ENCODE measurements at regions not wholly inside any gene's neighbourhood (a gene's known extent, or its start where the extent isn't known, plus 50 kb on each side); places are given as distances from the start of the nearest gene placed in this dataset.

GRCh38 chr2:140091926-140092325, 1311.7 kb upstream of the NXPH2 start:
- TF ChIP-seq SPI1 (IDR thresholded peaks at IDR 0.05; ENCODE audit: borderline replicate concordance, low read depth): no peak
- TF ChIP-seq REST (IDR thresholded peaks at IDR 0.05; ENCODE audit: insufficient replicate concordance, low read depth): no peak
- TF ChIP-seq CTCF (IDR thresholded peaks at IDR 0.05; ENCODE audit: insufficient read depth, low read length): no peak
- no peak for TF ChIP-seq POLR2AphosphoS5 (IDR thresholded peaks at IDR 0.05; ENCODE audit: low read depth)
- no peak for TF ChIP-seq GABPA (IDR thresholded peaks at IDR 0.05; ENCODE audit: low read depth)
- Histone ChIP-seq H3K27ac (replicated peaks) (no peak overlapping the region), H3K27me3 (ENCODE audit: insufficient read depth, poor library complexity, severe bottlenecking) (no peaks in the 10 kb centered on the region), H3K4me3 (replicated peaks; ENCODE audit: insufficient read depth, low read length) (no peak overlapping the region)
- no peak for DNase-seq (ENCODE audit: low read depth in 1 of 2, low spot score in 1 of 2)

- no peaks in the 10 kb centered on the region for H3K27me3 ChIP-seq (ENCODE audit: insufficient read depth, poor library complexity, severe bottlenecking)
- H3K4me3 ChIP-seq (replicated peaks; ENCODE audit: insufficient read depth, low read length): no peak overlapping the region
- no peak for TF ChIP-seq CTCF (IDR thresholded peaks at IDR 0.05; ENCODE audit: insufficient read depth, low read length)
- TF ChIP-seq GABPA (IDR thresholded peaks at IDR 0.05; ENCODE audit: low read depth): no peak
- TF ChIP-seq REST (IDR thresholded peaks at IDR 0.05; ENCODE audit: insufficient replicate concordance, low read depth): no peak
- no peak for TF ChIP-seq SPI1 (IDR thresholded peaks at IDR 0.05; ENCODE audit: borderline replicate concordance, low read depth)
- TF ChIP-seq POLR2AphosphoS5 (IDR thresholded peaks at IDR 0.05; ENCODE audit: low read depth): no peak
- no peak for DNase-seq (ENCODE audit: low read depth in 1 of 2, low spot score in 1 of 2)
- no peak overlapping the region for H3K27ac ChIP-seq (replicated peaks)
Measured at GRCh38 chr2:140086964-140087363, 1306.8 kb upstream of the NXPH2 start.

GRCh38 chr2:140085674-140086073, 1305.5 kb upstream of the NXPH2 start:
- TF ChIP-seq CTCF (IDR thresholded peaks at IDR 0.05; ENCODE audit: insufficient read depth, low read length) (no peak), SPI1 (IDR thresholded peaks at IDR 0.05; ENCODE audit: borderline replicate concordance, low read depth) (no peak), GABPA (IDR thresholded peaks at IDR 0.05; ENCODE audit: low read depth) (no peak), REST (IDR thresholded peaks at IDR 0.05; ENCODE audit: insufficient replicate concordance, low read depth) (no peak), POLR2AphosphoS5 (IDR thresholded peaks at IDR 0.05; ENCODE audit: low read depth) (no peak)
- Histone ChIP-seq H3K27me3 (ENCODE audit: insufficient read depth, poor library complexity, severe bottlenecking) (no peaks in the 10 kb centered on the region), H3K27ac (replicated peaks) (no peak overlapping the region), H3K4me3 (replicated peaks; ENCODE audit: insufficient read depth, low read length) (no peak overlapping the region)
- no peak for DNase-seq (ENCODE audit: low read depth in 1 of 2, low spot score in 1 of 2)
